HG03135 (cell line): ENCODE measurements at regions not wholly inside any gene's neighbourhood (a gene's known extent, or its start where the extent isn't known, plus 50 kb on each side); places are given as distances from the start of the nearest gene placed in this dataset.
"Not testable (repeated sequence)": the region's sequence is repeated elsewhere in the genome, so short reads cannot be mapped to it uniquely, and the experiment has no call there.

ENCODE experiments used
- ATAC-seq: cut with Tn5 transposase; IDR thresholded peaks from one replicate; pipeline ENCODE4 v1.9.1; 2021; ENCODE audit warnings: mild to moderate bottlenecking, moderate library complexity; ENCODE audit not compliant: unreplicated experiment

GRCh38 chr18:22726469-22726868, 206.7 kb upstream of the RBBP8 start:
- no peak for ATAC-seq

- no peak for ATAC-seq
These were observed 205.1 kb upstream of the RBBP8 start for GRCh38 chr18:22728016-22728415.

GRCh38 chr18:22728481-22729105, 204.5 kb upstream of the RBBP8 start:
- no peak for ATAC-seq

GRCh38 chr18:22731398-22731797, 201.7 kb upstream of the RBBP8 start:
- no peak for ATAC-seq

- ATAC-seq = no peak
These were observed 198.9 kb upstream of the RBBP8 start for GRCh38 chr18:22734105-22734661.

- ATAC-seq = no peak
These were observed 198.1 kb upstream of the RBBP8 start for GRCh38 chr18:22734791-22735627.

- ATAC-seq = no peak
These were observed 196.1 kb upstream of the RBBP8 start for GRCh38 chr18:22737054-22737453.

- ATAC-seq = no peak
These were observed 194.0 kb upstream of the RBBP8 start for GRCh38 chr18:22739061-22739642.

- ATAC-seq = no peak
These were observed 193.3 kb upstream of the RBBP8 start for GRCh38 chr18:22739789-22740188.

GRCh38 chr18:22741318-22741717, 191.8 kb upstream of the RBBP8 start:
- no peak for ATAC-seq

- ATAC-seq = no peak
These were observed 190.7 kb upstream of the RBBP8 start for GRCh38 chr18:22742409-22742808.

GRCh38 chr18:22745966-22746365, 187.2 kb upstream of the RBBP8 start:
- no peak for ATAC-seq

GRCh38 chr18:22752014-22752413, 181.1 kb upstream of the RBBP8 start:
- no peak for ATAC-seq

GRCh38 chr18:22753130-22753831, 179.8 kb upstream of the RBBP8 start:
- ATAC-seq = no peak

- not testable (repeated sequence) for ATAC-seq
These were observed 169.1 kb upstream of the RBBP8 start for GRCh38 chr18:22764005-22764404.

GRCh38 chr18:22765896-22766295, 167.2 kb upstream of the RBBP8 start:
- no peak for ATAC-seq

GRCh38 chr18:22767653-22768052, 165.5 kb upstream of the RBBP8 start:
- ATAC-seq = no peak

- ATAC-seq = no peak
These were observed 159.2 kb upstream of the RBBP8 start for GRCh38 chr18:22773944-22774343.

GRCh38 chr18:22778996-22779395, 154.1 kb upstream of the RBBP8 start:
- no peak for ATAC-seq

- no peak for ATAC-seq
These were observed 149.9 kb upstream of the RBBP8 start for GRCh38 chr18:22783245-22783644.

GRCh38 chr18:22783662-22784076, 149.5 kb upstream of the RBBP8 start:
- no peak for ATAC-seq
